ENCODE measurements at regions not wholly inside any gene's neighbourhood (a gene's known extent, or its start where the extent isn't known, plus 50 kb on each side); places are given as distances from the start of the nearest gene placed in this dataset.

- no peak for DNase-seq
Measured at GRCh38 chr6:8674126-8674525, 238.8 kb upstream of the SLC35B3 start.

- DNase-seq, result no peak
Measured at GRCh38 chr6:8672882-8673281, 237.5 kb upstream of the SLC35B3 start.

GRCh38 chr6:8670792-8671191 lies 235.4 kb upstream of the SLC35B3 start:
- no peak for DNase-seq

- DNase-seq, result no peak
Measured at GRCh38 chr6:8664700-8665099, 229.4 kb upstream of the SLC35B3 start.

GRCh38 chr6:8664070-8664469 lies 228.7 kb upstream of the SLC35B3 start:
- no peak for DNase-seq

GRCh38 chr6:8659404-8660189 lies 224.3 kb upstream of the SLC35B3 start:
- DNase-seq, result no peak

- no peak for DNase-seq
Measured at GRCh38 chr6:8658416-8658815, 223.1 kb upstream of the SLC35B3 start.

GRCh38 chr6:8657522-8657921 lies 222.2 kb upstream of the SLC35B3 start:
- no peak for DNase-seq

GRCh38 chr6:8655670-8656454 lies 220.5 kb upstream of the SLC35B3 start:
- DNase-seq, result no peak

GRCh38 chr6:8652710-8653109 lies 217.4 kb upstream of the SLC35B3 start:
- DNase-seq, result no peak

GRCh38 chr6:8651998-8652397 lies 216.7 kb upstream of the SLC35B3 start:
- no peak for DNase-seq

GRCh38 chr6:8645212-8645611 lies 209.9 kb upstream of the SLC35B3 start:
- no peak for DNase-seq

- DNase-seq, result no peak
Measured at GRCh38 chr6:8644306-8644705, 209.0 kb upstream of the SLC35B3 start.

GRCh38 chr6:8642854-8643253 lies 207.5 kb upstream of the SLC35B3 start:
- DNase-seq, result no peak

- DNase-seq, result no peak
Measured at GRCh38 chr6:8642131-8642530, 206.8 kb upstream of the SLC35B3 start.

- DNase-seq, result no peak
Measured at GRCh38 chr6:8639928-8640649, 204.7 kb upstream of the SLC35B3 start.

GRCh38 chr6:8637896-8638597 lies 202.7 kb upstream of the SLC35B3 start:
- no peak for DNase-seq

- DNase-seq, result no peak
Measured at GRCh38 chr6:8633762-8634161, 198.4 kb upstream of the SLC35B3 start.

GRCh38 chr6:8628736-8629135 lies 193.4 kb upstream of the SLC35B3 start:
- DNase-seq, result no peak

- no peak for DNase-seq
Measured at GRCh38 chr6:8628063-8628462, 192.7 kb upstream of the SLC35B3 start.

GRCh38 chr6:8627085-8627861 lies 191.9 kb upstream of the SLC35B3 start:
- DNase-seq, result no peak

GRCh38 chr6:8624665-8625064 lies 189.3 kb upstream of the SLC35B3 start:
- no peak for DNase-seq
